CD4-positive, alpha-beta T cell treated with Interleukin-6 for 4 hours (primary cell): ENCODE measurements at regions not wholly inside any gene's neighbourhood (a gene's known extent, or its start where the extent isn't known, plus 50 kb on each side); places are given as distances from the start of the nearest gene placed in this dataset.

Experiments used
- DNase-seq: peaks from one replicate; pipeline ENCODE4 v3.0.0-alpha.2; 2020; ENCODE audit warnings: mixed read lengths

DNA sequence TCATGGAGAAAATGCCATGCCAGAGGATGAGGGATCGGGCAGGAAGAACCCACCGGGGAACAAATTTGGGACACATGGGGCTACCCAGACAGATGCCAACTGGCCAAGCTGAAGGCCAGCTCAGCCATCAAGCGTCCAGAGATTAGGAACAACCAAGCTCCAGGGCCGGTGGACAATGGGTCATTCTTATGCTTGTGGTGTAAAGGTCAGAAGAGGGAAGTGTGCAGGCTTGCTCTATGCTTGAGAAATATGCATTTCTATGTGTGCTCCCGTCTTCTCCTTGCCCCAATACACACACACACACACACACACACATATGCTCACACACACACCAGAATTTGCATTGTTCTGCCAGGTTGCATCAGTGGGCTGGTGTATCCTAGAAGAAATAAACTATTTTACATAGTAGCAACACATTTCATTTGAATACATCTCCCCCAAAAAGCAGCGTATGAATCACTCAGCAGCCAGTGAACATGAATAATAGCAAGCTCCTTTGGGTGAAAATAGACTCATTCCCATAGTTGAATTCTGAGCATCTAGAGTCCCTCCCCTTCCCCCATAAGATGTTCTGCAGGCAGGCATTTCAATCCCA, 201.9 kb upstream of the PPARGC1A start:
- no peak for DNase-seq

DNA sequence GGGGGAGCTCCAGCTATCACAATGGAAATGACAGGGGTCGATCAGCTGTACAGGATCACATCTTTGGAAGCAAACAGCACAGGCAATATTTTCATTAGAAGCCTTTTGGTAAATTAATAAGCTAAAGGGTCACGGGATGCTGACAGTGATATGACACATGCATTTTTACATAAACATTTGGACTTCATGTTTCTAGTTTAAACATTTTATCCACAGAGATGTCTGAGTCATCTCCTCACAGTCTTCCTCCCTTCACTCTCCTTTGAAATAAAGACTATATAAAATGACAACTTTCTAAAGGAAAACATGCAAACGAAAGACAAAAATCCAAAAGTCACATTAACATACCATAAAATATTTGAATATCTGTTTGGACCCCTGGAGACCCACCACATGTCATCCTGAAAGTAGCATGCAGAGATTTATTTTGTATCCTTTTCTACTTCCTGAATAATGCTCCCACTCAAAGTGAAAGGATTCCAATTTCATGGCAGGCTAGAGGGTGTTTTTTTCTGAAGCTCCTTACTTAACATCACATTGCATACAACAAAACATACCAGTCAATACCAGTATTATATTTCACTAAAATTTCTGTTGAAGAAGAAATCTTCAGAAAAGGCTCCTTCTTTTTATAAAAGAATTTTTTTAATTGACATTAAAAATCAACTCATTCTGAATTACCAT, 200.1 kb upstream of the PPARGC1A start:
- no peak for DNase-seq

DNA sequence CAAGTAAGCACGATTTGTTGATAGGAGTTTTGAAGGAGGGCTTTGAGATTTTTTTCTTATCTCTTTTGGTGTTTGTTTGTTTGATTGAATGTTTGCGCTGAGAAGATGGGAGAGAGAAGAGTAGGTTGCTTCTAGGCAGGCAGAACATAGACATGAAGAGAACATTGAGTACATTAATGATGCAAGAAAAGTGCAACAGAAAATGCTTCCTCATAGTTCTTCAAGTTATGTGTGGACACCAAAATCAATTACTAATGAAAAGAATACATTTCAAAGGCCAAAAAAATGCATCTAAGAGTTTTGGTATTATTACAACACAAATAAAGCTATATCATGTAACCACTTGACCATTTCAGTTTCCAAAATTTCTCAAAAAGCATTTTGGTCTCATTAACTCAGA, 191.0 kb upstream of the PPARGC1A start:
- no peak for DNase-seq

DNA sequence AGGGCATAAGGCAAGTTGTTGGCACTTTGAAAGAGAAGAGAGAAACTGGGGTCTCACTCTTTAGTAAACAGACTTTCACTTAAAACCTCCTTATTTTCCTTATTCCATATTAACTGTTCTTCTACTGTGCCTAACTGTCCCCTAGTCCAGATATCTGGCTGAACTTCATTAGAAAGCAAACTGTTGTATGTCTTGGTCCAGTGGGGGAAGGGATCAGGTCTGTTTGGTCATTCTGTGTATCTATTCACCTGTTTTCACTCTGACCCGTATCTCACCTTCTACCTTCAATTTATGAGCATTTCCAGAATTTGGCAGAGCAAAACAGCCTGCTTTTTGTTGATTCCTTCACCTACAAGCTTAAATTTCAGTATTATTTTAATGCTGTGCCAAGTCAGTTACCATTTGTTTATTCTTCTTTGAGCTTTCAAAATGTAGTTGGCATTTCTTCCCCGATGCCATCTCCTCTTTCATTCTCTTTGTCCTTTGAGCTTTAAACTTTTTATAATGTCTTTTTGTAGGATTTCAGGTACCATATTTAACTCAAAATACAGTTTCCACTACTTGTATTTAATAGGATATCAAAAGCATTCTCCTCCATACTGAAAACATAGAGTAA, 188.6 kb upstream of the PPARGC1A start:
- DNase-seq, result no peak

DNA sequence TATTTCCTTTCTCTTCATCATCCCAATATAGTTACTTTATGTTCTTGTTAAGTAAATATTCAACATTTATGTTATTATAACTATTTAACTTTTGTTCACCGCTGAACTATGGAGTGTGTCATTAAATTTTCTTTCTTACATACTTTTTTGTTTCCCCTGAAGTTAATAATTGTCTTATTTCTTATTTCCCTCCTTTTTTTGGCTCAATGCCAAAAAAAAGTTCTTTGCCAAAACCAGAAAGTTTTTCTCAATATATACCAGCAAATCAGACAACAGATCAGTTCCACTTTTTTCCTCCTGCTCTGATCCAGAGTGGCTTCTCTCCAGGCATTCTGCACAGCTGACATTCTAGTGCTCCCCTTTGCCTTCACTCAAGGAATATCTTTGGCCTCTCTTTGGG, 187.0 kb upstream of the PPARGC1A start:
- DNase-seq, result no peak

DNA sequence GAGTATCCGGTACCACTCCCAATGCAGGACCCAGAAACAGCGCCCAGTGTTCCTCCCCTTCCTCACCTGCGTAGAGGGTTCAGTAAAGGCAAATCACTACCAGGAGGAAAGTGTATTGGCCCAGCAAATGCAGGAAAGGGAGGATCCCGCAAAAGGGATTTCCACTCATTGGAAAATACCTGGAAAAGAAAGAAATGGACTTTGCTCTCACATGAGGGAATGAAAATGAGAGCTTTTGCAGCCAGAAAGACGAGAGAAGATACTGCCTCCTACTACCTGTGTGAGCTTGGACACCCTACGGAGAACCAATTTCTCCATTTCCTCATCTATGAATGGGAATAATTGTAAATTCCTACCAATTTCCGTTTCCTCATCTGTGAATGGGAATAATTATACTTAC, 184.1 kb upstream of the PPARGC1A start:
- no peak for DNase-seq

DNA sequence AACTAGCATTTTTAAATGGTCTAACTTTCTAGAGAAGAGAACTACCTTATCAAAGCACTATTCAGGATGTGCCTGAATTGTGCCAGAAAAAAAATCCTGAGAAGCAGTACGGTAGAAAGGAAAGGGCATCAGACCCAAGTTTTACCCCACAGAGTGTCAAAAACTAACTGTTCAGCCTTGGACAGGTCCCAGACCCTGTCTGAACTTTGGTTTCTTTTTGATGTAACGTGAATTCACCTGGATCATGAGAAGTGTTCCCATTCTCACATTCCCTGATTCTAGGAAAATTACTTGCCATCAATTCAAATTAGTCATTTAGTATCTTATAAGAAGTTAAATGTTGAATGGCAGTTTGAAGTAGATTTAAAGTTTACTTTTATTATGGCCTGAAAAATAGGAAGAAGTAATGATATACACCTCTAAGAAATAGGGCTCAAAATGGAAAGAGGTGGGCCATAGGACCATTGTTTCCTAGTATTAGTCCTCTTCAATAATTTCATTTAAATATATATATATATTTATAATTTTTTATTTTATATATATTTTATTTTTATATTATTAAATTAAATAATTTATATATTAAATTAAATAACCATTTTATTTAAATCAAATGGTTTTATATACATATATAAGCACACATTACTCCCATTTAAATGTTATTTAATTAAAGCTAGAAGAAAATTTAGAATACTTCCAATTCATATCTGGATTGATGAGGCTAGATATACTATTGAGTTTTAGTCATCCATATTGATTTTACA, 181.9 kb upstream of the PPARGC1A start:
- no peak for DNase-seq

DNA sequence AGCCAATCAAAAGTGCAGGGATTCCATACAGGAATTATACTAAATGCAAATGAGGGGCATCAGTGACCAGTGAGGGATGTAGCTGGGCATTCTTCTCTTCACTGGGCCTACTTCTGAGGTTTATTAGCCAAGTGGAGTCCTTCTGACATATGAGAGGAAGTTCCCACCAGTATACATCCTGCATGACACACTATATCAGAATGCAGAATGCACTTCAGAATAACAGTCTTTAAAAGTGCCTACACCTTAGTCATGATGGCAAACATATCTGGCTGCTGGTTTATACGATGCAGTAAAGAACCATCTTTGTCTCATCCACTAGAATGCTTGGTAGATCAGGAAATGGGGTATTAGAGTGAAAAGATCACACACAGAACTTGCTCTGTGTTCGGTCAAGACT, 180.3 kb upstream of the PPARGC1A start:
- DNase-seq, result no peak

DNA sequence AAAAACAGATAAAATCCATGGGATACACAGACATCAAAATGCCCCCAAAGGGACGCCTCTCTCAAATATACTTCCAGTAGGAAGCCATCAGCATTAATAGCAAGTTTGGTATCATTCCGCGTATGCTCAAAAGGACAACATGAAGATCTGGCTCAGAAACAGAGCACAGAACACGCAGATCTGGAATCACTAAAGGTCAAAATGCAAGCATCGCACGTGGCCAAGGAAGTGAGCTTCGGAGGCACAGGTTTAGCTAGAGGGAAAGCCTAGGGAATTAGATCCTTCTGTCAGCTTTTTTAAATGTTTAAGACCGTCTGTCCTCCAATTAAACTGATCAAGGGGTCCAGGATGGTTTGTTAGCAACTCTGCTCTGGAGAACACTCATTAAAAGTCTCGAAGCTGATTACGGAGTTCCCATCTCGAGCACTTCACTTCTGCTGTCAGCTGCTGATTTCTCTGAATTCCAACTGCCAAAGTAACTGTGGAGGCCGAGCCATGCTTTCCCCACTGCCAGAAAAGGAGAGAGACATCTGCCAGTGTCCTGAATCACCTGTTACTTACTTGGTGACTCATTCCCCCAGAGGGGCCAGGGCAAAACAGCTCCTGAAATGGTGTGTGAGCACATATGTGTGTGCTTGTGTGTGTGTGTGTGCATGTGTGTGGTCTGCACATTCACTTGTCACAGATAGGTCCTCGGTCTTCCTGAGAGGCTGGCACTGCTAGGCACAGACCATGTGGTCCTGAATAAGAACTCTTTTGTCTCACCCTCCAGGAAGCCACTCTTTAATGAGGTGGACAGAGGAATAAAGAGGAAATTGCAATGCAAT, 177.7 kb upstream of the PPARGC1A start:
- no peak for DNase-seq

DNA sequence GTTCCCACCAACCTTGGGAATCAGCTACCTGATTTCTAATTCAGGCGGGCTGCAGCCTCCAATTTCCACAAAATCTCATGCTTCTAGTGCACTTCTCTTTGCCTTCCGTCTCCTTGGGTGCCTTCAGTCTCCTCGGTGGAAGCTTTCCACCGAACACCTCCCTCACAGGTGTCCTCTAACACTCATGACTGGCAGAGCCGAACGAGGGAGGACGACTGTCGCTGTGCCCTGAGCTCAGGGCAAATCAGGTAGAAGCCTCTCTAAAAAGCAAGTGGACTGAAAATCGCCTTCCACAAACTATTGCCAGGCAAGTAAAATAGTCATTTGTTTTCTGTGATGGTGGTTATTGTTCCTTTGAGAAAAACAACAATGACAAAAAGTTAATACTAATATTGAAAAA, 176.1 kb upstream of the PPARGC1A start:
- no peak for DNase-seq

DNA sequence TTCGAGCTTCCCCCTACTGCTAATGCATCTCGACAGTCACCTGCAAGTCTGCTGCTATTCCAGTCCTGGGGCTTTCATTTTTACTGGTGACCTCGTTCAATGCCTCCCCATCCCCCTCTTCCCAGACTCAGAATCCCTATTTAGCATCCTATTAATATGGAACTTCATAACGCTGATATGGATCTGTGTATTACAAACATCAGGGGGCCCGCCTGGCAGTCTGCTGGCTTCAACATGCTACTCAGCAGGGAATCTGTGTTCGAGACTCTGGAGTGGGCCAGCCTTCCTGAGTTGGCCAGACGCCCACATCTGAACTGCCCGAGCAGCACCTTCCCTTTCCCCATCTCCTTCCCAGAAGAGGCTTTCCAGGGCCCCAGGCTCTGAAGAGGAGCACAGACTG, 173.9 kb upstream of the PPARGC1A start:
- no peak for DNase-seq

DNA sequence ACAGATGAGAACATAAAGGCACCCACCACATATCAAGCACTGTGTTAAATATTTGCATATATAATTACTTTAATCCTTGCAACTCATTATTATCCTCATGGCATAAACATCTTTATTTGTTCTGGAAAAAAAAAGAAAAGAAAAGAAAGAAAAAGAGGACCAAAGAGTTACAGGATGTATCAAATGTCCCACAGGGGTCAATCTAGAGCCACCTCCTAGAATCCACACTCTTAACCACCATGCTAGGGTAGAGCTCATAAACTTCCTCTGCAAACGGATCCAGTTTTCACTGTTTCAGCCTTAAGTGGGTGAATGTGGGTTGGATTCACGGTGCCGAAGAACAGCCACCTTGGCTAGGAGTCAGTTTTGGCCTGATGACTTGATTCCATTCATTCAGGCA, 171.1 kb upstream of the PPARGC1A start:
- DNase-seq, result no peak

DNA sequence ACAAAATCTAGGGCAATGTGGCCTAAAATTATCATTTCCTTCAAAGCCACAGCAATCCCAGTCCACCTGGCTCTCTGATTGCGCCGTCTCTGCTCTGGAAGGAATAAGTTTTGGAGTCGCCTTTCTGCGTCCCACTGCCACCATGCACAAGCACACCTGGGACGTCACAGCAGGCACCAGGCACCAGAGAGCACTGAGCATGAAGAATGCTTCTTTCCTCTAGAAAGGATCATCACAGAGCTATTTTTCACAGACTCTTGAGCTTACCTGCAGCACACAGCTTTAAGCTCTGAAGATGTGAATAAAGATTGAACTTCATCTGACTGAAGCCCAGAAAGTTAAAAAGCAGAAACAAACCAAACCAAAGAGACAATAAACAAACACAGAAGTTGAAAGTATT, 170.0 kb upstream of the PPARGC1A start:
- no peak for DNase-seq

DNA sequence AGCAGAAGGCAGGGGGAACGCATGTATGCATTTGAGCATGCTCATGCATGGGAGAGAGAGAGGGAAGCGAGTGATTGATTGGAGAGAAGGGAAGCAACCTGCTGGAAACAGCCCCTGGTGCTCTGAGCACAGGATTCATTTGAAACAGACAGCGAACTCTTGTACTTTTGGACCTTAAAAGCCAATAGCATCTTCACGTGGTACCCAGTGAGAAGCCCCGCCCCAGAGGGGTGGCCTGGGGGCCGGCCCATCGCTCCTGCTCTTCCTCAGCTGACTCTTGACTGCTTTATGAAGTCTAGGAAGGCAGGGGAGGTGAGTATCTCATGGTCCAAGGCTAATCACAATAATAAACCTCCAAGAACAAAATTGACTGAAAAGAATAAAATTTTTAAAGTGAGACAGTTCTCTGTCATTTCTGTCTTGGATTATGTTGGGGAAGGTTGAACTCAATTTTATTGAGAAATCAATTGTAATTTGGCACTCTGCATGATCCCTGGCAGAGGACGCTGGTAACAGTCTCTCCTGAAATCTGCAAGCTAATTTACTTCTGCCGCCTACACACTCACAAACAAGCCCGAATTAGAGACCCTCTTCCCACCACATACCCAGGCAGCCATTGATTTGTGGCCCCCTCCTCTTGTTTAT, 168.2 kb upstream of the PPARGC1A start:
- DNase-seq, result no peak

DNA sequence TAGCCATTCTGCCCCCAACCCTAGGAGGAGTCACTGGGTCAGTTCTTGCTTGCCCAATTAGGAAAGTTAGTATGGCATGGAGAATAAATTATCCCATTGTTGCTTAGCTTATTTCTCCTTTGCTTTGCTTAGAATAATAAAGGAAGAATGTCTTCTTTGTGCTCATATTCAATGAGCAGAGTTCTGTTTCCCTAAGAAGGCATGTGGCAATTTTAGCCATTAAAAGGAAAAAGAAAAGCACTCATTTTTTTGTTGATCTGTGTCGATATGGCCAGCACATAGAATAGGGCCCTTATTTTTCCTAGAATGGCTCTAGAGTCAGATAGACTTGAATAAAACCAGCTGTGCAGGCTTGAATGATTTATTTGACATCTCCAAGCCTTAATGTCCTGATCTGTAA, 166.4 kb upstream of the PPARGC1A start:
- DNase-seq, result no peak

DNA sequence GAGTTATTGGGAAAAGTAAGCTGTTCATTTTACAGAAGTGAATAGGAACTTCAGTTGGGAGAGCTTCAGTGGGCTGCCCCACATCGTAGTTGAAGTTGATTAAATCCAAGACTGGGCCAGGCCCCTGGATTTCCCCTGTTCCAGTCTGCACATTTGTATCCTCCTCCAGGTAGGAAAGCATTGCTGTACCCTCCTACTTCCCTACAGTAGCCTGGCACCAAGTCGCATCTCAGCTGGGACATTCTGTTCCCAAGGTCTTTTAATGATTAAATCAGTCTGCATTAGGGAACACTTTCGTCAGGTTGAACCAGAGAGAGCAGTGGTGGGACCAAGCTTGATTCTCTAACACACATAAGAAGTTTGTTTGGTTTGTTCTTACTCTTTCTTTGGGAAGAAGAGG, 165.8 kb upstream of the PPARGC1A start:
- DNase-seq, result no peak

DNA sequence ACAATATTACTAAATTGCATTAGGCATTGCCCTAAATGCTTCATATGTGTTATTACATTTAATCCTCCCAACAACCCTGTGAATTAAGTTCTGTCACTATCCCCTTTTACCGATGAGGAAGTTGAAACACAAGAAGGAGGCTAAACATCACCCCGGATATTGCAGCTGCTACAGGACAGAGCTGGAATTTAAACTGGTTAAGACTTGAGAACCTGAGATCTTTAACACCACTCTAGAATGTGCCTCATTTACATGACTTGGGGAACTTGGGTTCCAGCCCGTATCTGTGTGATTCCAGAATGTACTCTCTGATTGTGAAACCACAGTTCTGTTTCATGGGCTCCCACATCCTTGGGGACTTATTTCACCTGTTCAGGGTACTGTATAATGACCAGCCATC, 165.1 kb upstream of the PPARGC1A start:
- DNase-seq, result no peak

DNA sequence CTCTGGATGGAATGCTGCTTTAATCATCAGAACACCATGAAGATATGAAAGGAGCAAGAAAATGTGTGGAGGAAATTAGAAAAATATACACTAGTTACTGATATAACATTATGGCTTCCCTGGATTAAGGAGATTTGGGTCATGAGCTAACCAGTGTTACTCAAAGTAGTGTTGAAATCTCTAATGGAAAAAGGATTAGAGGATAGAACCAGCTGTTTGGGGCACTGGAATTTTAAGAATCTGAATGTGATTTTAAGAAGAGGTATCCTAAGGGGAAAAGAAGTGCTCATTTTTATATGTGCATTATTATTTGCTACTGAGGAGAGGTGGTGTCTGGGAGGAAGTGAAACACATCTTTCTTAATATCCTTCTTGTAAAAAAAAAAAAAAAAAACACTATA, 164.1 kb upstream of the PPARGC1A start:
- no peak for DNase-seq

DNA sequence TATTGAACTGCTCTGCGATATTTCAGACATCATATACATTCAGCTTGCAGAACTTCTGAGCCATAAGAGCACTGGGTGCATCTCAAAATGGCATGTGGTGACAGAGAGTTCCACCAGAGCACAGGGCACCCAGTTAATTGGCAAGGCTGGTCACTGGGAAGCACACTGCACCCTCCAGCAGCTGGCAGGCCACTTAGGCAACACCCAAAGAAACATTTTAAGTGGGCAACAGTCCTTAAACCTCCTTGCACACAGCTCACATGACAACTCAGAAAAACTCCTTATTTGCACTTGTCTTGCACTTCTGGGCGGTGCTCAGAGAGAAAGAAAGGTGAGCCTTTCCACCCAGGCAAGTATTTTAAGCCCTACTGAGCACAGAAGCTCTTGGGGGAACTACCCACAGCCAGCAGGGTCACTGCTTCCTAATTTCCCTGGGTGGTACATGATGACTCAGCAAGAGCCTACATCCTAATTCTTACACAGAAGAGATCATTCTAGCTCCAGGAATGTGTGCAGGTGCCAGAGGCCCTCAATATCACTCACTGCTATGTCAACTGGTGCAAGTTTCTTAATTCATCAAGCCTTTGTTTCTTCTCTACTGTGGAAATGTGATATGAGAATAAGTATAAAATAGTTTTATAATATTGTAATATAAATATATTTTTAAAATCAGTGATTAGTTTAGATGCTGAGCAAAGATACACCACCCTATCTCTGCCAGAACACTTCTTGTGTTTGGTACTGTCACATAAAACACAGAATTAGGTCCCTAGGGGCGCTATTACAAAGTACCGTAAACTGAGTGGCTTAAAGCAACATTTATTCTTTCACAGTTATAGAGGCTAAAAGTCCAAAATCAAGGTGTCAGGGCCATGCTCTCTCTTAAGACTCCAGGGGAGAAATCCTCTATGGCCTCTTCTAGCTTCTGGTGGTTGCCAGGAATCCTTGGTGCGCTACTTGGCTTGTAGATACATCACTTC, 155.1 kb upstream of the PPARGC1A start:
- DNase-seq, result no peak

DNA sequence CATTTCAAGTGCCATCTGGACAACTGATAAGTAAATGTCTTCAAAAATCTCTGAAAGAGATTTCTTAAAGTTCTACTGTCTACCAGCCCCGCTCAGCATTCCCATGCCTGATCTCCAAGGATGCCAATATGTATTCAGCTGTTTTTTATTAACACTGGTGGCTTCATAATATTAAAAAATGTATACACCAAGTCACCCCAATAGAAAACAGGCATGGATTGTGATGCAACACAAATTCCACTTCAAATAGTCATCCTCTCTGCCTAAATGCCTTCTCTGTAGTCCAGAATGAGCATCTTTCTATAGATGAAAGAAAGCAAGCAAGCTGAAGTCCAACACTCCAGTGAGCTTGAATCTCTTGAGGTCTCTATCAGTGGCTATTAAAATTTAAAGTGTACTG, 152.2 kb upstream of the PPARGC1A start:
- DNase-seq, result no peak

DNA sequence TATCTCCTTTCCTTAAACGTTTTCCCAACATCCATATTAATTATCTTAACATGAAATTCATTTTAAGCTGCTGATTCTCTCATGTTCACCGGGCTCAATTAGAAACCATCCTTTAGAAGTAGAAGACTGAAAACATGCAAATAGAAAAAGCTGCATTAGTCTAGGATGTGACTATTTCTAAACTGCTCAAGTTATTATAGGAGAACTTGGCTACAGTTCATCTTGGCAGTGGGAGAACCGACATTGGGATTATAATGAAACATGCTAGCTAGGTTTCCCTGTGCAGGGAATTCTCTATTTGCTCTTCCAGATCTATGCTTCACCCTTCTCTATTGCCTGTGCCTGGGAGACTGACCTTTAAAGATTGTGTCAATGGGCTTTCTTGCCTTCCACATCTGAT, 151.0 kb upstream of the PPARGC1A start:
- no peak for DNase-seq
